Panc1 (cell line): ENCODE measurements at regions not wholly inside any gene's neighbourhood (a gene's known extent, or its start where the extent isn't known, plus 50 kb on each side); places are given as distances from the start of the nearest gene placed in this dataset.

Experiments used
- ATAC-seq: fragments of 200-7000 bp; cut with Tn5 transposase; 2 replicates; pipeline ENCODE4 v1.9.1; 2020; ENCODE audit warnings: mild to moderate bottlenecking, moderate library complexity
- BruUV-seq: library from RNA; stranded (reverse); fragments of 400-500 nt; replicated peaks from 2 replicates; lab custom pipeline; 2021; lab: Mats Ljungman, UMichigan
- CTCF ChIA-PET: fragments of 300-600 bp; sonication (Branson Sonifier 250); formaldehyde crosslinking; loops from one replicate; lab custom pipeline; 2022; ENCODE audit warnings: antibody characterized with exemption; lab: Charles Lee
- POLR2A ChIA-PET: fragments of 300-600 bp; sonication (Branson Sonifier 250); formaldehyde crosslinking; loops from one replicate; lab custom pipeline; 2022; ENCODE audit warnings: antibody characterized with exemption; lab: Charles Lee
- DNase-seq: peaks from one replicate; pipeline ENCODE4 v3.0.0-alpha.2; 2010; ENCODE audit warnings: low read depth, low spot score
- H3K27ac ChIP-seq: 2 replicates; pipeline ENCODE4 v1.5.1; 2011; ENCODE audit warnings: mild to moderate bottlenecking, low read length, inconsistent platforms
- H3K27me3 ChIP-seq: fragments of 200-500 bp; sonication (Bioruptor generic); 2 replicates; pipeline ENCODE4 v1.6.0; 2014; ENCODE audit warnings: low read length, inconsistent platforms; ENCODE audit not compliant: control insufficient read depth, insufficient read depth
- H3K36me3 ChIP-seq: fragments of 200-500 bp; sonication (Bioruptor generic); 2 replicates; pipeline ENCODE4 v1.5.1; 2014; ENCODE audit warnings: inconsistent platforms, mild to moderate bottlenecking, low read length, moderate library complexity; ENCODE audit not compliant: control insufficient read depth, insufficient read depth
- H3K4me1 ChIP-seq: 2 replicates; pipeline ENCODE4 v1.5.1; 2011; ENCODE audit warnings: inconsistent platforms, mild to moderate bottlenecking, low read length, moderate library complexity; ENCODE audit not compliant: control insufficient read depth, insufficient read depth
- H3K4me3 ChIP-seq, 2 experiments: 2 replicates each; pipeline ENCODE4 v1.5.1; 2011 to 2012; ENCODE audit warnings: low read depth in 2 of 2, low read length in 2 of 2, mild to moderate bottlenecking in 2 of 2, inconsistent platforms in 1 of 2, moderate library complexity in 1 of 2
- H3K9me3 ChIP-seq: fragments of 200-500 bp; sonication (Bioruptor generic); 2 replicates; pipeline ENCODE4 v1.5.1; 2014; ENCODE audit warnings: low read depth, mild to moderate bottlenecking, inconsistent platforms, low read length, moderate library complexity; ENCODE audit not compliant: control insufficient read depth, insufficient read depth
- POLR2AphosphoS5 ChIP-seq: IDR thresholded peaks from 2 replicates; pipeline ENCODE4 v1.6.1; 2012; ENCODE audit warnings: mild to moderate bottlenecking, low read depth, low read length, moderate library complexity
- REST ChIP-seq, 2 experiments: IDR thresholded peaks; 2 replicates each; pipeline ENCODE4 v1.6.1; 2011 to 2012; ENCODE audit warnings: low read depth in 2 of 2, control low read depth in 1 of 2, low read length in 1 of 2, mild to moderate bottlenecking in 1 of 2, moderate library complexity in 1 of 2; ENCODE audit not compliant: insufficient read depth in 1 of 2
- SIN3A ChIP-seq: IDR thresholded peaks from 2 replicates; pipeline ENCODE4 v1.6.1; 2012; ENCODE audit warnings: low read depth, mild to moderate bottlenecking, low read length, moderate library complexity, borderline replicate concordance; ENCODE audit not compliant: insufficient read depth
- TCF7L2 ChIP-seq: IDR thresholded peaks from 2 replicates; pipeline ENCODE4 v1.6.1; 2011; ENCODE audit warnings: mild to moderate bottlenecking, low read depth, low read length, inconsistent platforms
- in situ Hi-C: cut with HindIII; loops from 2 replicates; pipeline ENCODE4 v1.10.0; 2016; ENCODE audit warnings: low sequenced_read_pairs, low pct_unique_long_range_greater_than_20kb
- intact Hi-C: fragments of 100-400 bp; cut with micrococcal nuclease; formaldehyde crosslinking; loops from one replicate; pipeline ENCODE4 v1.10.0; 2022; ENCODE audit not compliant: unreplicated experiment
- TF ChIP-seq, protein P1 (sequence below): fragments of 450-650 bp; IDR thresholded peaks from 2 replicates; pipeline ENCODE4 v1.5.1; 2017; ENCODE audit warnings: mild to moderate bottlenecking

DNA sequence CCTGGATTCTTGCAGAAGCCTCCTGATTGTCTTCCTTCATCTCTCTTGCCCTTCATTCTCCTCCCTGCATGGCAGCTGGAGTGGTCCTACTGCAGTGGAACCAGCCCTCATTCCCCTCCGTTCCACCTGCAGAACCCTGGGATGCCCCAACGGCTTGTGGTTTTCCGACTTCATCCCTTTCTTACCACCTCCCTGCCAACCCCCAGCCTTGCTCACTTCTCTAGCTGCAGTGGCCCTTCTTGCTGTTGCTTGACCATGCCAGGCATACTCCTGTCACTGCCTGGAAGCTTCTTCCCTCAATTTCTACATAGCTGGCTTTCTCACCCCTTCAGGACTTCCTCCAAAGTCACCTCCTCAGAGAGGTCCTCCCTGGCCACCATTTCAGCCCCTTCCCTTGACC, 123.3 kb downstream of the BEGAIN start:
- no peak for DNase-seq
- BruUV-seq = no TSS peak
- ATAC-seq = 0 out of 2 replicates have a peak, but pooled peaks have one; percentile 26
- Histone ChIP-seq H3K27ac (peak overlapping the region; percentile 8; the same call in 1 of the 2 replicates), H3K4me1 (peaks cover 5% of the 10 kb centered on the region), H3K4me3 (no peak overlapping the region), H3K36me3 (no peaks in the 10 kb centered on the region), H3K27me3 (no peaks in the 10 kb centered on the region), H3K9me3 (no peaks in the 10 kb centered on the region)
- in situ Hi-C loops (no loop called here), intact Hi-C loops (no loop called here)
- TF ChIP-seq SIN3A (no peak), REST (IDR thresholded peaks at IDR 0.05; ENCODE audit: insufficient read depth in 1 of 2, low read depth in 2 of 2, low read length in 1 of 2) (no peak), TCF7L2 (no peak), POLR2AphosphoS5 (no peak)
- TF ChIP-seq, protein P1, sequence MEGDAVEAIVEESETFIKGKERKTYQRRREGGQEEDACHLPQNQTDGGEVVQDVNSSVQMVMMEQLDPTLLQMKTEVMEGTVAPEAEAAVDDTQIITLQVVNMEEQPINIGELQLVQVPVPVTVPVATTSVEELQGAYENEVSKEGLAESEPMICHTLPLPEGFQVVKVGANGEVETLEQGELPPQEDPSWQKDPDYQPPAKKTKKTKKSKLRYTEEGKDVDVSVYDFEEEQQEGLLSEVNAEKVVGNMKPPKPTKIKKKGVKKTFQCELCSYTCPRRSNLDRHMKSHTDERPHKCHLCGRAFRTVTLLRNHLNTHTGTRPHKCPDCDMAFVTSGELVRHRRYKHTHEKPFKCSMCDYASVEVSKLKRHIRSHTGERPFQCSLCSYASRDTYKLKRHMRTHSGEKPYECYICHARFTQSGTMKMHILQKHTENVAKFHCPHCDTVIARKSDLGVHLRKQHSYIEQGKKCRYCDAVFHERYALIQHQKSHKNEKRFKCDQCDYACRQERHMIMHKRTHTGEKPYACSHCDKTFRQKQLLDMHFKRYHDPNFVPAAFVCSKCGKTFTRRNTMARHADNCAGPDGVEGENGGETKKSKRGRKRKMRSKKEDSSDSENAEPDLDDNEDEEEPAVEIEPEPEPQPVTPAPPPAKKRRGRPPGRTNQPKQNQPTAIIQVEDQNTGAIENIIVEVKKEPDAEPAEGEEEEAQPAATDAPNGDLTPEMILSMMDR = no peak
- CTCF ChIA-PET = interaction anchor here (0.5 kb wide), 1 partner anchor 670 kb away, joined by 4 read pairs; no protein-coding TSS in a partner anchor
- POLR2A ChIA-PET = no interaction called here

- TF ChIP-seq REST (IDR thresholded peaks at IDR 0.05; ENCODE audit: insufficient read depth in 1 of 2, low read depth in 2 of 2, low read length in 1 of 2) = no peak
- no peak for TF ChIP-seq SIN3A
- no peak for TF ChIP-seq POLR2AphosphoS5
- TF ChIP-seq, protein P1 = no peak
- TF ChIP-seq TCF7L2 = no peak
- 0 out of 2 replicates have a peak overlapping the region, but pooled peaks have one; percentile 17 for H3K27ac ChIP-seq
- ATAC-seq (no peak), DNase-seq (no peak)
- no peaks in the 10 kb centered on the region for H3K27me3 ChIP-seq
- H3K36me3 ChIP-seq = no peaks in the 10 kb centered on the region
- H3K9me3 ChIP-seq = no peaks in the 10 kb centered on the region
- ChIA-PET POLR2A (interaction anchor here (0.7 kb wide), 1 partner anchor 192 kb away, joined by 3 read pairs; no protein-coding TSS in a partner anchor), CTCF (no interaction called here)
- no peak overlapping the region for H3K4me3 ChIP-seq
- intact Hi-C loops (no loop called here), in situ Hi-C loops (no loop called here)
- peaks cover 11% of the 10 kb centered on the region for H3K4me1 ChIP-seq
- BruUV-seq = no TSS peak
Observed at GRCh38 chr14:100466111-100466856, 120.9 kb downstream of the BEGAIN start.
